Fibroblast of lung (primary cell): ENCODE measurements at regions not wholly inside any gene's neighbourhood (a gene's known extent, or its start where the extent isn't known, plus 50 kb on each side); places are given as distances from the start of the nearest gene placed in this dataset.

Experiments
- DNase-seq, 2 donors: peaks; one replicate each; pipeline versions ENCODE4 v3.0.0 to v3.0.0-alpha.2; 2010; ENCODE audit warnings: low read depth in 2 of 2
- H2AFZ ChIP-seq: 2 replicates; pipeline ENCODE4 v1.5.1; 2012; ENCODE audit warnings: low read length, control low read depth, inconsistent platforms
- H3K27ac ChIP-seq: 2 replicates; pipeline ENCODE4 v1.5.1; 2011; ENCODE audit warnings: low read length, control low read depth; ENCODE audit not compliant: insufficient read depth
- H3K27me3 ChIP-seq: 2 replicates; pipeline ENCODE4 v1.5.1; 2011; ENCODE audit warnings: mild to moderate bottlenecking, low read length; ENCODE audit not compliant: control insufficient read depth, insufficient read depth
- H3K36me3 ChIP-seq: 2 replicates; pipeline ENCODE4 v1.5.1; 2011; ENCODE audit warnings: low read length; ENCODE audit not compliant: control insufficient read depth, insufficient read depth
- H3K4me1 ChIP-seq: 2 replicates; pipeline ENCODE4 v1.5.1; 2011; ENCODE audit warnings: low read length; ENCODE audit not compliant: control insufficient read depth, insufficient read depth; ENCODE audit errors: extremely low read depth
- H3K4me2 ChIP-seq: 2 replicates; pipeline ENCODE4 v1.5.1; 2011; ENCODE audit warnings: low read length, control low read depth; ENCODE audit not compliant: insufficient read depth; ENCODE audit errors: extremely low read depth
- H3K4me3 ChIP-seq, 4 experiments: fragments of 200-600 bp in 1 of 4; sonication (generic) in 1 of 4; replicated peaks in 1 of 4; 2 replicates each; pipeline ENCODE4 v1.5.1; 2011 to 2016; ENCODE audit warnings: low read length in 4 of 4, low read depth in 3 of 4, mild to moderate bottlenecking in 3 of 4, control low read depth in 2 of 4, inconsistent platforms in 1 of 4, mixed read lengths in 1 of 4; ENCODE audit not compliant: insufficient read depth in 1 of 4; ENCODE audit errors: control extremely low read depth in 1 of 4
- H3K79me2 ChIP-seq: 2 replicates; pipeline ENCODE4 v1.5.1; 2012; ENCODE audit warnings: mild to moderate bottlenecking, low read length, inconsistent platforms; ENCODE audit not compliant: control insufficient read depth, insufficient read depth
- H3K9ac ChIP-seq: 2 replicates; pipeline ENCODE4 v1.5.1; 2011; ENCODE audit warnings: mild to moderate bottlenecking, low read length, control low read depth; ENCODE audit not compliant: insufficient read depth
- H3K9me3 ChIP-seq: 2 replicates; pipeline ENCODE4 v1.5.1; 2012; ENCODE audit warnings: low read depth, low read length; ENCODE audit not compliant: control insufficient read depth, insufficient read depth
- H4K20me1 ChIP-seq: 2 replicates; pipeline ENCODE4 v1.5.1; 2011; ENCODE audit warnings: low read length; ENCODE audit not compliant: control insufficient read depth, insufficient read depth; ENCODE audit errors: extremely low read depth
- CTCF ChIP-seq, 2 donors: IDR thresholded peaks in 1 of 2; conservative IDR thresholded peaks in 1 of 2; 1 replicate in 1 of 2; 2 replicates in 1 of 2; pipeline ENCODE4 v1.5.1; 2011 to 2012; ENCODE audit warnings: low read length in 2 of 2, control low read depth in 1 of 2, inconsistent platforms in 1 of 2, low read depth in 1 of 2, mild to moderate bottlenecking in 1 of 2
- EZH2 ChIP-seq: IDR thresholded peaks from 2 replicates; pipeline ENCODE4 v1.5.1; 2012; ENCODE audit warnings: low read length, control low read depth, mild to moderate bottlenecking; ENCODE audit errors: missing control alignments

- Histone ChIP-seq H3K27me3 (no peaks in the 10 kb centered on the region), H3K27ac (no peak overlapping the region), H2AFZ (no peak overlapping the region), H3K4me1 (no peaks in the 10 kb centered on the region), H3K4me2 (no peak overlapping the region), H4K20me1 (no peaks in the 10 kb centered on the region), H3K9me3 (no peaks in the 10 kb centered on the region), H3K9ac (no peak overlapping the region), H3K79me2 (no peaks in the 10 kb centered on the region), H3K36me3 (no peaks in the 10 kb centered on the region), H3K4me3 (no peak overlapping the region)
- DNase-seq = no peak
- TF ChIP-seq CTCF (conservative IDR thresholded peaks at IDR 0.05 in 1 of 2, IDR thresholded peaks at IDR 0.05 in 1 of 2; ENCODE audit: low read depth in 1 of 2, low read length in 2 of 2) (no peak), EZH2 (no peak)
Observed at GRCh38 chr5:75948438-75948837, 134.7 kb upstream of the SV2C start.

GRCh38 chr5:75940418-75940817, 142.8 kb upstream of the SV2C start:
- Histone ChIP-seq H3K4me1 (no peaks in the 10 kb centered on the region), H3K27me3 (no peaks in the 10 kb centered on the region), H3K27ac (no peak overlapping the region), H3K9ac (no peak overlapping the region), H2AFZ (no peak overlapping the region), H4K20me1 (no peaks in the 10 kb centered on the region), H3K36me3 (no peaks in the 10 kb centered on the region), H3K4me2 (no peak overlapping the region), H3K4me3 (no peak overlapping the region), H3K9me3 (no peaks in the 10 kb centered on the region), H3K79me2 (no peaks in the 10 kb centered on the region)
- no peak for TF ChIP-seq EZH2
- TF ChIP-seq CTCF (conservative IDR thresholded peaks at IDR 0.05 in 1 of 2, IDR thresholded peaks at IDR 0.05 in 1 of 2; ENCODE audit: low read depth in 1 of 2, low read length in 2 of 2) = no peak
- no peak for DNase-seq

GRCh38 chr5:75935572-75935971, 147.6 kb upstream of the SV2C start:
- H3K27ac ChIP-seq = no peak overlapping the region
- no peaks in the 10 kb centered on the region for H3K27me3 ChIP-seq
- no peak overlapping the region for H2AFZ ChIP-seq
- no peak overlapping the region for H3K4me3 ChIP-seq
- H3K9ac ChIP-seq = no peak overlapping the region
- H3K9me3 ChIP-seq = no peaks in the 10 kb centered on the region
- no peaks in the 10 kb centered on the region for H3K36me3 ChIP-seq
- H3K79me2 ChIP-seq = no peaks in the 10 kb centered on the region
- DNase-seq = no peak
- H3K4me1 ChIP-seq = no peaks in the 10 kb centered on the region
- no peak for TF ChIP-seq CTCF (conservative IDR thresholded peaks at IDR 0.05 in 1 of 2, IDR thresholded peaks at IDR 0.05 in 1 of 2; ENCODE audit: low read depth in 1 of 2, low read length in 2 of 2)
- no peaks in the 10 kb centered on the region for H4K20me1 ChIP-seq
- H3K4me2 ChIP-seq = no peak overlapping the region
